ENCODE measurements at regions not wholly inside any gene's neighbourhood (a gene's known extent, or its start where the extent isn't known, plus 50 kb on each side); places are given as distances from the start of the nearest gene placed in this dataset.

DNA sequence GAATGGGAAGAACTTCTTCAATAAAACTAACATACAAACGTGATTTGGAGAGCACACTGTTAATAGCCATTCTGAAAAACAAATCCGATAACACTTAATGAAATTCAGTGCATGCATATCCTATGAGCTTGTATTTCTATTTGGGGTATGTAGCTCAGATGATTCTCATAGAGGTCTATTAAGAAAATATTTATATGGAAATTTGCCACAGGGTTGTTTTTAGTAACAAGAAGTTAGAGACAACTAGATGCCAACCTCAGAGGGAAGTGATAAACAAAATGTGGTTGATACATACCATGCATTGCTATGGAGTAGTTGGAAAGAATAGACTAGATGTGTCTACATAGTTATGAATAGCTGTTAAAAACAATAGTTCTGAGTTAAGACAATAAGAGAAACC is 395.8 kb upstream of the MAGEB18 start:
- BruUV-seq (replicated peaks) = no TSS peak
- Histone ChIP-seq H3K9ac (ENCODE audit: control insufficient read depth, insufficient read depth, low read length) (no peak overlapping the region), H3K4me2 (ENCODE audit: control insufficient read depth, insufficient read depth) (no peak overlapping the region), H3K9me3 (replicated peaks; ENCODE audit: control insufficient read depth, insufficient read depth, low read length) (no peaks in the 10 kb centered on the region), H3K27me3 (replicated peaks in 1 of 2; ENCODE audit: control insufficient read depth in 2 of 2, insufficient read depth in 2 of 2, low read length in 1 of 2) (no peaks in the 10 kb centered on the region), H3K4me3 (no peak overlapping the region), H3K27ac (ENCODE audit: control insufficient read depth, insufficient read depth) (no peak overlapping the region), H2AFZ (ENCODE audit: control insufficient read depth, low read depth, low read length) (no peak overlapping the region), H3K4me1 (ENCODE audit: control insufficient read depth, insufficient read depth, low read length) (no peaks in the 10 kb centered on the region), H4K20me1 (ENCODE audit: control insufficient read depth, insufficient read depth) (no peaks in the 10 kb centered on the region), H3K36me3 (ENCODE audit: control insufficient read depth in 2 of 2, insufficient read depth in 2 of 2, low read length in 1 of 2) (no peaks in the 10 kb centered on the region), H3K79me2 (ENCODE audit: control insufficient read depth, insufficient read depth, low read length) (no peaks in the 10 kb centered on the region)
- ChIA-PET POLR2A (no interaction called here), RAD21 (ENCODE audit: unreplicated experiment) (no interaction called here), CTCF (no interaction called here), SMC1A (ENCODE audit: uncharacterized antibody, unreplicated experiment) (no interaction called here)
- in situ Hi-C loops (cut with MboI) (no loop called here), intact Hi-C loops (cut with micrococcal nuclease; ENCODE audit: unreplicated experiment) (no loop called here)
- WGBS (ENCODE audit: insufficient coverage, insufficient replicate concordance, low lambda C conversion rate, missing lambda C conversion rate) = 0% methylated on average over 2 of the region's 2 CpGs
- no peak for ATAC-seq
- DNase-seq (ENCODE audit: low read depth, low spot score) = no peak
- FAIRE-seq = no peak
- no peak for TF ChIP-seq CHD2 (IDR thresholded peaks at IDR 0.05; ENCODE audit: borderline replicate concordance, low read depth, low read length)
- TF ChIP-seq JUND (IDR thresholded peaks at IDR 0.05; ENCODE audit: low read depth, low read length) = no peak
- no peak for TF ChIP-seq RELB (IDR thresholded peaks at IDR 0.05; ENCODE audit: low read depth)
- no peak for TF ChIP-seq HDAC6 (IDR thresholded peaks at IDR 0.05; ENCODE audit: unreplicated experiment)
- no peak for TF ChIP-seq RELA (IDR thresholded peaks at IDR 0.05; ENCODE audit: borderline replicate concordance, partially characterized antibody)
- TF ChIP-seq ZBTB11 (CRISPR knock-in tag; IDR thresholded peaks at IDR 0.05) = no peak
- TF ChIP-seq BCL11A (IDR thresholded peaks at IDR 0.05; ENCODE audit: low read depth, low read length) = no peak
- TF ChIP-seq STAT1 (conservative IDR thresholded peaks at IDR 0.05) = no peak
- TF ChIP-seq LARP7 (IDR thresholded peaks at IDR 0.05) = no peak
- no peak for TF ChIP-seq CBX3 (IDR thresholded peaks at IDR 0.05; ENCODE audit: borderline replicate concordance, low read depth)
- TF ChIP-seq SMAD5 (IDR thresholded peaks at IDR 0.05; ENCODE audit: low read depth) = no peak
- TF ChIP-seq TCF7 (IDR thresholded peaks at IDR 0.05; ENCODE audit: borderline replicate concordance) = no peak
- TF ChIP-seq EED (IDR thresholded peaks at IDR 0.05; ENCODE audit: low read depth) = no peak
- TF ChIP-seq, protein P1, sequence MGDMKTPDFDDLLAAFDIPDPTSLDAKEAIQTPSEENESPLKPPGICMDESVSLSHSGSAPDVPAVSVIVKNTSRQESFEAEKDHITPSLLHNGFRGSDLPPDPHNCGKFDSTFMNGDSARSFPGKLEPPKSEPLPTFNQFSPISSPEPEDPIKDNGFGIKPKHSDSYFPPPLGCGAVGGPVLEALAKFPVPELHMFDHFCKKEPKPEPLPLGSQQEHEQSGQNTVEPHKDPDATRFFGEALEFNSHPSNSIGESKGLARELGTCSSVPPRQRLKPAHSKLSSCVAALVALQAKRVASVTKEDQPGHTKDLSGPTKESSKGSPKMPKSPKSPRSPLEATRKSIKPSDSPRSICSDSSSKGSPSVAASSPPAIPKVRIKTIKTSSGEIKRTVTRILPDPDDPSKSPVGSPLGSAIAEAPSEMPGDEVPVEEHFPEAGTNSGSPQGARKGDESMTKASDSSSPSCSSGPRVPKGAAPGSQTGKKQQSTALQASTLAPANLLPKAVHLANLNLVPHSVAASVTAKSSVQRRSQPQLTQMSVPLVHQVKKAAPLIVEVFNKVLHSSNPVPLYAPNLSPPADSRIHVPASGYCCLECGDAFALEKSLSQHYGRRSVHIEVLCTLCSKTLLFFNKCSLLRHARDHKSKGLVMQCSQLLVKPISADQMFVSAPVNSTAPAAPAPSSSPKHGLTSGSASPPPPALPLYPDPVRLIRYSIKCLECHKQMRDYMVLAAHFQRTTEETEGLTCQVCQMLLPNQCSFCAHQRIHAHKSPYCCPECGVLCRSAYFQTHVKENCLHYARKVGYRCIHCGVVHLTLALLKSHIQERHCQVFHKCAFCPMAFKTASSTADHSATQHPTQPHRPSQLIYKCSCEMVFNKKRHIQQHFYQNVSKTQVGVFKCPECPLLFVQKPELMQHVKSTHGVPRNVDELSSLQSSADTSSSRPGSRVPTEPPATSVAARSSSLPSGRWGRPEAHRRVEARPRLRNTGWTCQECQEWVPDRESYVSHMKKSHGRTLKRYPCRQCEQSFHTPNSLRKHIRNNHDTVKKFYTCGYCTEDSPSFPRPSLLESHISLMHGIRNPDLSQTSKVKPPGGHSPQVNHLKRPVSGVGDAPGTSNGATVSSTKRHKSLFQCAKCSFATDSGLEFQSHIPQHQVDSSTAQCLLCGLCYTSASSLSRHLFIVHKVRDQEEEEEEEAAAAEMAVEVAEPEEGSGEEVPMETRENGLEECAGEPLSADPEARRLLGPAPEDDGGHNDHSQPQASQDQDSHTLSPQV (IDR thresholded peaks at IDR 0.05) = no peak
- no peak for TF ChIP-seq WRNIP1 (IDR thresholded peaks at IDR 0.05; ENCODE audit: borderline replicate concordance, low read depth, low read length)
- no peak for TF ChIP-seq SMARCA5 (IDR thresholded peaks at IDR 0.05)
